ENCODE measurements at regions not wholly inside any gene's neighbourhood (a gene's known extent, or its start where the extent isn't known, plus 50 kb on each side); places are given as distances from the start of the nearest gene placed in this dataset.

GRCh38 chr5:17796757-17797396, 162.6 kb downstream of the TAF11L14 start:
- TF ChIP-seq, protein P1, sequence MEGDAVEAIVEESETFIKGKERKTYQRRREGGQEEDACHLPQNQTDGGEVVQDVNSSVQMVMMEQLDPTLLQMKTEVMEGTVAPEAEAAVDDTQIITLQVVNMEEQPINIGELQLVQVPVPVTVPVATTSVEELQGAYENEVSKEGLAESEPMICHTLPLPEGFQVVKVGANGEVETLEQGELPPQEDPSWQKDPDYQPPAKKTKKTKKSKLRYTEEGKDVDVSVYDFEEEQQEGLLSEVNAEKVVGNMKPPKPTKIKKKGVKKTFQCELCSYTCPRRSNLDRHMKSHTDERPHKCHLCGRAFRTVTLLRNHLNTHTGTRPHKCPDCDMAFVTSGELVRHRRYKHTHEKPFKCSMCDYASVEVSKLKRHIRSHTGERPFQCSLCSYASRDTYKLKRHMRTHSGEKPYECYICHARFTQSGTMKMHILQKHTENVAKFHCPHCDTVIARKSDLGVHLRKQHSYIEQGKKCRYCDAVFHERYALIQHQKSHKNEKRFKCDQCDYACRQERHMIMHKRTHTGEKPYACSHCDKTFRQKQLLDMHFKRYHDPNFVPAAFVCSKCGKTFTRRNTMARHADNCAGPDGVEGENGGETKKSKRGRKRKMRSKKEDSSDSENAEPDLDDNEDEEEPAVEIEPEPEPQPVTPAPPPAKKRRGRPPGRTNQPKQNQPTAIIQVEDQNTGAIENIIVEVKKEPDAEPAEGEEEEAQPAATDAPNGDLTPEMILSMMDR (IDR thresholded peaks at IDR 0.05; ENCODE audit: unreplicated experiment): no peak
- no peak overlapping the region for H3K27ac Mint-ChIP-seq (ENCODE audit: unreplicated experiment)
- CTCF ChIA-PET: no interaction called here
- no peaks in the 10 kb centered on the region for H3K4me1 Mint-ChIP-seq (ENCODE audit: low read depth, unreplicated experiment)
- intact Hi-C loops (cut with micrococcal nuclease; ENCODE audit: unreplicated experiment): no loop called here
- H3K9me3 Mint-ChIP-seq (ENCODE audit: low read depth, unreplicated experiment): peaks cover 10% of the 10 kb centered on the region
- no peaks in the 10 kb centered on the region for H3K27me3 Mint-ChIP-seq (ENCODE audit: unreplicated experiment)
- no peak overlapping the region for H3K4me3 Mint-ChIP-seq (ENCODE audit: low read depth, unreplicated experiment)
- no peaks in the 10 kb centered on the region for H3K36me3 Mint-ChIP-seq (ENCODE audit: insufficient read depth, unreplicated experiment)
- no TSS peak for BruUV-seq (replicated peaks)
- no peak for DNase-seq

- no peak for DNase-seq
- Mint-ChIP-seq H3K4me1 (ENCODE audit: low read depth, unreplicated experiment) (no peaks in the 10 kb centered on the region), H3K4me3 (ENCODE audit: low read depth, unreplicated experiment) (no peak overlapping the region), H3K27me3 (ENCODE audit: unreplicated experiment) (no peaks in the 10 kb centered on the region), H3K9me3 (ENCODE audit: low read depth, unreplicated experiment) (peaks cover 10% of the 10 kb centered on the region), H3K36me3 (ENCODE audit: insufficient read depth, unreplicated experiment) (no peaks in the 10 kb centered on the region), H3K27ac (ENCODE audit: unreplicated experiment) (no peak overlapping the region)
- CTCF ChIA-PET: no interaction called here
- TF ChIP-seq, protein P1 (IDR thresholded peaks at IDR 0.05; ENCODE audit: unreplicated experiment): no peak
- intact Hi-C loops (cut with micrococcal nuclease; ENCODE audit: unreplicated experiment): no loop called here
- no TSS peak for BruUV-seq (replicated peaks)
Measured at GRCh38 chr5:17799521-17799920, 165.3 kb downstream of the TAF11L14 start.

DNA sequence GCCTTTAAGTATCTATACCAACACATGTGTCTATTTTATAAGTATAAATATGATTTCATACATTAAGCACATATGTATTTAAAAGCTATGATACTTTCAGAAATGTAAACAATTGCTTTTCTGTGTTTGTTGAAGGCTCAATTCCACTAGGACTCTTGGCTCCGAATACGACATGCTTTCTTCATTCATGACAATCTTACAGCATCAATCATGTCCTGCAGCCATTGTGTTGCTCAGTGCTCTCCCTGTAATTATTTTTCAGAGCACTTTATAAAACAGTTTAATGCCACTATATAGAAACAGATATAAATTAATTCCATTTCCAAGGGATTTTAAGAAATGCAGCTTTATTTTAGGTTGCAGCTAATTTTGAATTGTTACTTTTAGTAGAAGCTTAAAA, 167.3 kb downstream of the TAF11L14 start:
- no peak overlapping the region for H3K27ac Mint-ChIP-seq (ENCODE audit: unreplicated experiment)
- H3K9me3 Mint-ChIP-seq (ENCODE audit: low read depth, unreplicated experiment): peaks cover 10% of the 10 kb centered on the region
- H3K4me3 Mint-ChIP-seq (ENCODE audit: low read depth, unreplicated experiment): no peak overlapping the region
- no peaks in the 10 kb centered on the region for H3K36me3 Mint-ChIP-seq (ENCODE audit: insufficient read depth, unreplicated experiment)
- TF ChIP-seq, protein P1 (IDR thresholded peaks at IDR 0.05; ENCODE audit: unreplicated experiment): no peak
- DNase-seq: no peak
- no peaks in the 10 kb centered on the region for H3K4me1 Mint-ChIP-seq (ENCODE audit: low read depth, unreplicated experiment)
- BruUV-seq (replicated peaks): no TSS peak
- CTCF ChIA-PET: no interaction called here
- intact Hi-C loops (cut with micrococcal nuclease; ENCODE audit: unreplicated experiment): no loop called here
- H3K27me3 Mint-ChIP-seq (ENCODE audit: unreplicated experiment): no peaks in the 10 kb centered on the region

- Mint-ChIP-seq H3K36me3 (ENCODE audit: insufficient read depth, unreplicated experiment) (no peaks in the 10 kb centered on the region), H3K4me3 (ENCODE audit: low read depth, unreplicated experiment) (no peak overlapping the region), H3K27me3 (ENCODE audit: unreplicated experiment) (no peaks in the 10 kb centered on the region), H3K4me1 (ENCODE audit: low read depth, unreplicated experiment) (no peaks in the 10 kb centered on the region), H3K27ac (ENCODE audit: unreplicated experiment) (no peak overlapping the region), H3K9me3 (ENCODE audit: low read depth, unreplicated experiment) (peaks cover 13% of the 10 kb centered on the region)
- TF ChIP-seq, protein P1 (IDR thresholded peaks at IDR 0.05; ENCODE audit: unreplicated experiment): no peak
- intact Hi-C loops (cut with micrococcal nuclease; ENCODE audit: unreplicated experiment): no loop called here
- DNase-seq: no peak
- BruUV-seq (replicated peaks): no TSS peak
- CTCF ChIA-PET: no interaction called here
Measured at GRCh38 chr5:17802256-17802655, 168.0 kb downstream of the TAF11L14 start.
